Epithelial cell of esophagus (primary cell): ENCODE measurements at regions not wholly inside any gene's neighbourhood (a gene's known extent, or its start where the extent isn't known, plus 50 kb on each side); places are given as distances from the start of the nearest gene placed in this dataset.

Source experiments
- DNase-seq: peaks from one replicate; pipeline ENCODE4 v3.0.0; 2010; ENCODE audit warnings: low read depth
- H3K4me3 ChIP-seq: 2 replicates; pipeline ENCODE4 v1.5.1; 2011; ENCODE audit warnings: mild to moderate bottlenecking, low read length, control low read depth
- CTCF ChIP-seq: IDR thresholded peaks from 2 replicates; pipeline ENCODE4 v1.5.1; 2011; ENCODE audit warnings: low read depth, mild to moderate bottlenecking, low read length, control low read depth, inconsistent platforms; ENCODE audit not compliant: insufficient read depth; ENCODE audit errors: missing control alignments

- no peak for TF ChIP-seq CTCF
- no peak overlapping the region for H3K4me3 ChIP-seq
- DNase-seq, result no peak
Observed at GRCh38 chr17:74070998-74071679, 132.3 kb upstream of the RPL38 start.

- TF ChIP-seq CTCF, result no peak
- H3K4me3 ChIP-seq, result no peak overlapping the region
- DNase-seq, result no peak
Observed at GRCh38 chr17:74072340-74072739, 131.1 kb upstream of the RPL38 start.

DNA sequence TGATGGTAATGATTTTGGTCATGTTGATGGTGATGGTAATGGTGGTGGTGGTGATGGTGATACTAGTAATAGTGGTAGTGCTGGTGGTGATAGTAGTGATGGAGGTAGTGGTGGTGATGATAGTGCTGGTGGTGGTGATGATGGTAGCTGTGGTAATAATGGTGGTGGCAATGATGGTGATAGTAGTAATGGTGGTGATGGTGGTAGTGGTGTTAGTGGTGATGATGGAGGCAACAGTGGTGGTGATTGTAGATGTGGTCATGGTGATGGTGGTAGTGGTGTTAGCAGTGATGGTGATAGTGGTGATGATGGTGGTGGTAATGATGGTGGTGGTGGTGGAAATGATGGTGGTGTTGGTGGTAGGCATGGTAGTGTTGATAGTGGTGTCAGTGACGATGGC lies 127.0 kb upstream of the RPL38 start:
- H3K4me3 ChIP-seq, result no peak overlapping the region
- TF ChIP-seq CTCF, result no peak
- no peak for DNase-seq

- TF ChIP-seq CTCF, result no peak
- no peak for DNase-seq
- H3K4me3 ChIP-seq, result no peak overlapping the region
Observed at GRCh38 chr17:74077231-74077630, 126.2 kb upstream of the RPL38 start.

GRCh38 chr17:74078363-74078941 lies 125.0 kb upstream of the RPL38 start:
- TF ChIP-seq CTCF, result no peak
- no peak overlapping the region for H3K4me3 ChIP-seq
- DNase-seq, result no peak

DNA sequence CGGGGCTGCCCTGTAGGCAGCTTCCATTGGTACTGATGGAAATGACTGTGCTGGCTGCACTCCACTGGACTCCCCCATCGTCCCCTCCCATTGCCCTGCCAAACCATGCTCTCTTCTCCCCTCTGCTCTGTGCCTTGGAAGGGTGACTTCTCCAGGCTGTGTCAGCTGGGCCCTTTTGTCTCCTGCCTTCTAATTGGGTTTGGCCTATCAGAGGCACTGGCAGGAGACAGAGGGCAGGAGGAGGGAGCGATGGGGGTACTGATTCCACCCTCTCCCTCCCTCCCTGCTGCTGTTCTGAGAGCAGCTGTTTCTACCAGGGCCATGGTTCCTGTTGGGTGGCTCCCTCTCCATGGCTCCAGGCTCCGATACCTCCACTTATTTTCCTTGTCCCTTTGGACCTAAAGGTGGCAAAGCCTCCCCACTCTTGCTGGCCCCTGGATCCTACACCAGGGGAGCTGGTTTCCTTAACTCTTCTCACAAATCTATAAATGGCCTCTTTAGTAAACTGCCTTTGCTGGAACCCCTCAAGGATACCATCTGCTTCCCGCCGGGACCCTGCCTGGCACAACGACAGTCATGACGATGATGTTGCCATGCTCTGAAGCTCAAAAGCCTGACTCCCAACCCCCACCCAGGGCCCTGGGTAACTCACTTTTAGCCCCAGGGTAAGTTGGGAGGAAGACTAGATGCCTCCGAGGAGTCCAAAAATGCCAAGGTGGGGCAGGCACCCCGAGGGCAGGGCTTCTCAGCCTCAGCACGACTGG lies 123.8 kb upstream of the RPL38 start:
- H3K4me3 ChIP-seq, result no peak overlapping the region
- DNase-seq, result no peak
- no peak for TF ChIP-seq CTCF
